ENCODE measurements at regions not wholly inside any gene's neighbourhood (a gene's known extent, or its start where the extent isn't known, plus 50 kb on each side); places are given as distances from the start of the nearest gene placed in this dataset.

DNA sequence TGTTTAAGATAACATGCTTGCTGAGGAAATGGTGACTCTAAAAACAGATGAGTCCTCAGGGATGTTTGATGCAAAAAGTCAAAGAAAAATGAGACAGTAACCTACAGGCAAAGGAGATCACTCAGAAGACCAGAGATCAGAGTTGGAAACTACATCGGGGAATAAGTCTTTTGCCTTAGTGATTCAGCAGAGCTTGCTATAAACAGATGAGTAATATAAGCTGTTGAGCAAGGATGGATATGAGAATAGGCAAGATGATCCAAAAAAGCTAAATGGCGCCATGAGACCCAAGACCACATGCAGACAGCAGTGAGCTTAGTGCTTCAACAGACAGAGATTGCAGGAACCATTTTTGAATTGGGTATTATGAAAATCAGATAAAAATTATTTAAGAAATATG, 168.6 kb downstream of the POSTN start:
- Histone ChIP-seq H3K4me2 (ENCODE audit: insufficient read depth, low read length) (peak overlapping the region; percentile 20), H3K27ac (ENCODE audit: low read depth, low read length) (peak overlapping the region; percentile 69)

DNA sequence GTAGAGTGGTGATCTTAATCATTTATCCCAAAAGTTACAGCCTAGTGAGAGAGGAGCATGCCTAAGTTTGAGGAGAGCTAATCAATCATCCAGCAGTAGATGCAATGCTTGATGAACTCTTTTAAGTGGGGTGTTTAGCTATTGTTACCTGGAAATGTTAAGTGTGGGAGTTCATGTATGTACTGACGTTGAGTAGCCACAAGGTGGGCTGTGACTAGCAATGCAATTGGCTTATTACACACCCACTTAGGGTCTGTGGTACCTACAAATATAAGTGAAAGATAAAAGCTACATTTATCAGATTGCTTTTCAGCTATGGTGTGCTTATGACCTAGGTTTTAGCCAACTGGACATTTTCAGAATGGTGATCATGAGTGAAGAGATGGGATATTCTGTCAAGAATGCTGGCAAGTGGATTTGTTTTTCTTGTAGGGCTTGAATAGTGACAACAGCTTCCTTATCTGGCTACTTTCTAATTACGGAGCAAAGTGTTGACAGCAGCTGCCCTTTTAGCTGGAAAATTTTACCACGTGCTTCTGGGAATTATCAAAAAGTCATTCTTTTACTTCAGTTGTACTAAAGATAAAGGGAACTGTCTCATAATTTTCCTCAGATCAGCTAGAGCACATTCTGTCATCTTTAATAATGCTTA, 170.6 kb downstream of the POSTN start:
- no peaks in the 10 kb centered on the region for H3K36me3 ChIP-seq (ENCODE audit: insufficient read depth, low read length)
- DNase-seq (ENCODE audit: insufficient read length, low spot score, missing footprints): no peak
- H2AFZ ChIP-seq (ENCODE audit: low read length): no peak overlapping the region
- H3K4me3 ChIP-seq (ENCODE audit: insufficient read depth, low read length): no peak overlapping the region
- TF ChIP-seq, protein P1, sequence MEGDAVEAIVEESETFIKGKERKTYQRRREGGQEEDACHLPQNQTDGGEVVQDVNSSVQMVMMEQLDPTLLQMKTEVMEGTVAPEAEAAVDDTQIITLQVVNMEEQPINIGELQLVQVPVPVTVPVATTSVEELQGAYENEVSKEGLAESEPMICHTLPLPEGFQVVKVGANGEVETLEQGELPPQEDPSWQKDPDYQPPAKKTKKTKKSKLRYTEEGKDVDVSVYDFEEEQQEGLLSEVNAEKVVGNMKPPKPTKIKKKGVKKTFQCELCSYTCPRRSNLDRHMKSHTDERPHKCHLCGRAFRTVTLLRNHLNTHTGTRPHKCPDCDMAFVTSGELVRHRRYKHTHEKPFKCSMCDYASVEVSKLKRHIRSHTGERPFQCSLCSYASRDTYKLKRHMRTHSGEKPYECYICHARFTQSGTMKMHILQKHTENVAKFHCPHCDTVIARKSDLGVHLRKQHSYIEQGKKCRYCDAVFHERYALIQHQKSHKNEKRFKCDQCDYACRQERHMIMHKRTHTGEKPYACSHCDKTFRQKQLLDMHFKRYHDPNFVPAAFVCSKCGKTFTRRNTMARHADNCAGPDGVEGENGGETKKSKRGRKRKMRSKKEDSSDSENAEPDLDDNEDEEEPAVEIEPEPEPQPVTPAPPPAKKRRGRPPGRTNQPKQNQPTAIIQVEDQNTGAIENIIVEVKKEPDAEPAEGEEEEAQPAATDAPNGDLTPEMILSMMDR (IDR thresholded peaks at IDR 0.05; ENCODE audit: extremely low read depth, low read depth, low read length): no peak
- H3K27ac ChIP-seq (ENCODE audit: low read depth, low read length): no peak overlapping the region
- H3K27me3 ChIP-seq (ENCODE audit: insufficient read depth, low read length): no peaks in the 10 kb centered on the region
- H3K9me3 ChIP-seq (ENCODE audit: low read depth, low read length): no peaks in the 10 kb centered on the region
- peaks cover 6% of the 10 kb centered on the region for H3K4me1 ChIP-seq (ENCODE audit: insufficient read depth, low read length)
- H3K79me2 ChIP-seq (ENCODE audit: insufficient read depth, low read length): no peaks in the 10 kb centered on the region
- no peak overlapping the region for H3K4me2 ChIP-seq (ENCODE audit: insufficient read depth, low read length)
- H4K20me1 ChIP-seq (ENCODE audit: insufficient read depth, low read length): no peaks in the 10 kb centered on the region

More for the DNA sequence above, 168.6 kb downstream of the POSTN start:
- H2AFZ ChIP-seq (ENCODE audit: low read length): peak overlapping the region; percentile 62
- peaks cover 6% of the 10 kb centered on the region for H3K4me1 ChIP-seq (ENCODE audit: insufficient read depth, low read length)
- H3K4me3 ChIP-seq (ENCODE audit: insufficient read depth, low read length): no peak overlapping the region
- TF ChIP-seq, protein P1 (IDR thresholded peaks at IDR 0.05; ENCODE audit: extremely low read depth, low read depth, low read length): no peak
- DNase-seq (ENCODE audit: insufficient read length, low spot score, missing footprints): no peak
- H3K36me3 ChIP-seq (ENCODE audit: insufficient read depth, low read length): no peaks in the 10 kb centered on the region
- H3K27me3 ChIP-seq (ENCODE audit: insufficient read depth, low read length): no peaks in the 10 kb centered on the region
- H3K9me3 ChIP-seq (ENCODE audit: low read depth, low read length): no peaks in the 10 kb centered on the region
- no peaks in the 10 kb centered on the region for H4K20me1 ChIP-seq (ENCODE audit: insufficient read depth, low read length)
- H3K79me2 ChIP-seq (ENCODE audit: insufficient read depth, low read length): no peaks in the 10 kb centered on the region

DNA sequence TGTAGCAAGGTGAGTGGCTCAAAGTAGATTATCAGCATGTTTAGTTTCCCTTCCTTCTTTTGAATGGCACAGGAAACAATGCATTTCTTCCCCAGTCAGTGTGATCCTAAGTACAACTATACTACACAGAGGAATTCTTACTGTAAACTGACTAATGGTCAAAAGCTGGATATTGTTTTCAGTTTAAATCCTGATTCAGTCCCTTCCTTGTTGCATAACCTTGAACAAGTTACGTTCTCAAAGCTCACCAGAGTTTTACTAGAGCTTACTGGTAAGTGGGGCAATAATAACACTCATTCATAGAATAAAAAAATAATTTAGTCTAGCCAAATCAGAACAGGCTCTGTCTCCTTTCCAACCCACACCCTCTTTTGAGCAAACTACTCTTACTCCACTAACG, 180.1 kb downstream of the POSTN start:
- Histone ChIP-seq H3K27ac (ENCODE audit: low read depth, low read length) (peak overlapping the region; percentile 26), H2AFZ (ENCODE audit: low read length) (no peak overlapping the region), H3K4me2 (ENCODE audit: insufficient read depth, low read length) (no peak overlapping the region), H3K36me3 (ENCODE audit: insufficient read depth, low read length) (no peaks in the 10 kb centered on the region), H3K9me3 (ENCODE audit: low read depth, low read length) (no peaks in the 10 kb centered on the region), H4K20me1 (ENCODE audit: insufficient read depth, low read length) (no peaks in the 10 kb centered on the region), H3K79me2 (ENCODE audit: insufficient read depth, low read length) (no peaks in the 10 kb centered on the region), H3K4me3 (ENCODE audit: insufficient read depth, low read length) (no peak overlapping the region), H3K27me3 (ENCODE audit: insufficient read depth, low read length) (no peaks in the 10 kb centered on the region), H3K4me1 (ENCODE audit: insufficient read depth, low read length) (peaks cover 3% of the 10 kb centered on the region)
- no peak for DNase-seq (ENCODE audit: insufficient read length, low spot score, missing footprints)
- TF ChIP-seq, protein P1 (IDR thresholded peaks at IDR 0.05; ENCODE audit: extremely low read depth, low read depth, low read length): no peak

DNA sequence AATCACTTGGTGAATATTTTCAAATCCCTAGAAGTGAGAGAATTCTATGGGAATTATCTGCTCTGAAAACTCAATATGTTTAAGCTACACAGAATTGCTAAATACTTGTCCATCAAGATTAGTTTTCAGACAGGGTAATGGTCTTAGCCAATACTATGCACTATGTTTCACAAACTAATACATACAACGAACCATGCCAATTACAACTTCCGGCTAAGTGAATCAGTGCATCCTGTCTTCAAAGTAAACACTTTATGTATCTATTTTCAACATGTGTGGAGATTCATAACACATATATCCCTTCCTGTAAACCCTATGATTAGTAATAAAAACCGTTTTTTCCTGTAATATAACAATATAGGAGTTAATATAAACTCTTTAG, 181.5 kb downstream of the POSTN start:
- Histone ChIP-seq H3K9me3 (ENCODE audit: low read depth, low read length) (no peaks in the 10 kb centered on the region), H3K27ac (ENCODE audit: low read depth, low read length) (no peak overlapping the region), H3K4me1 (ENCODE audit: insufficient read depth, low read length) (peaks cover 6% of the 10 kb centered on the region), H4K20me1 (ENCODE audit: insufficient read depth, low read length) (no peaks in the 10 kb centered on the region), H3K4me3 (ENCODE audit: insufficient read depth, low read length) (no peak overlapping the region), H3K27me3 (ENCODE audit: insufficient read depth, low read length) (no peaks in the 10 kb centered on the region), H3K36me3 (ENCODE audit: insufficient read depth, low read length) (no peaks in the 10 kb centered on the region), H2AFZ (ENCODE audit: low read length) (peak overlapping the region; percentile 33), H3K79me2 (ENCODE audit: insufficient read depth, low read length) (no peaks in the 10 kb centered on the region), H3K4me2 (ENCODE audit: insufficient read depth, low read length) (no peak overlapping the region)
- TF ChIP-seq, protein P1 (IDR thresholded peaks at IDR 0.05; ENCODE audit: extremely low read depth, low read depth, low read length): no peak
- peak; percentile 65 for DNase-seq (ENCODE audit: insufficient read length, low spot score, missing footprints)

Data from osteoblast (primary cell).